GM19238 (cell line): ENCODE measurements at regions not wholly inside any gene's neighbourhood (a gene's known extent, or its start where the extent isn't known, plus 50 kb on each side); places are given as distances from the start of the nearest gene placed in this dataset.

ENCODE experiments used
- DNase-seq: peaks from one replicate; pipeline ENCODE4 v3.0.0; 2011; ENCODE audit warnings: low spot score; ENCODE audit not compliant: insufficient read length

DNA sequence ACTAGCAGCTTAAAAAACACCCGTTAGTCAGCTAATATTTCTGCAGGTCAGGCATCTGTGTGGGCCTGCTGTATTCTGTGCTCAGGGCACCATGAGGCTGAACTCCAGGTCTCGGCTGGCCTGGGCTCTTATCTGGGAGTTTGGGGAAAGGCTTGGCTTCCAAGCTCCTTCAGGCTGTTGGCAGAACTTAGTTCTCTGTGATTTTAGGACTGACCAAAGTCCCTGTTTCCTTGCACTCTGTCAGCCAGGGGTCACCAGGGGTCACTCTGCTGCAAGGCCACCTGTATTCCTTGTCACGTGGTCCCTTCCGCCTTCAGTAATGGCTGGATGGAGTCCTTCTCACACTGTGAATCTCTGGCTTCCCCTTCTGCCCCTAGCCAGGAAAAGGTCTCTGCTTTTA is 586.4 kb downstream of the AACS start:
- DNase-seq: no peak

- DNase-seq: no peak
Measured at GRCh38 chr12:125652681-125653080, 587.4 kb downstream of the AACS start.

DNA sequence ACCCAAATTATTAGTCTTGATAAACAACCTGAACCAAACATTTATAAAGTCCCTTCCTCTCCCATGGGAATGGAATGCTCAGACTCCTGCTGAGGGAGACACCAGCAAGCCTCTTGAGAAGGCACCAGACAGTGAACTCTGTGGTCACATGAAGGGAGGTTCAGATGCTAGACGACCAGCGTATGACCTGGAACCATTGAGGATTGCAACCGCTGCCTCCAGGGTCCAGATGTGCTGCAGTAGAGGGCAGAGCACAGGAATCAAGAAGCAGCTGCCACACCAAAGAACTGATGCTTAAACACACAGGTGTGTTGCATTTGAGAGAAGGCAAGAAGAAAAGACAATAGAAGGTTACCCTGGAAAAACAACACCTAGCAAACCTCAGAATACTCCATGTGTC is 592.4 kb downstream of the AACS start:
- no peak for DNase-seq

- DNase-seq: no peak
Measured at GRCh38 chr12:125674554-125675338, 609.5 kb downstream of the AACS start.

- no peak for DNase-seq
Measured at GRCh38 chr12:125676366-125676765, 611.1 kb downstream of the AACS start.

DNA sequence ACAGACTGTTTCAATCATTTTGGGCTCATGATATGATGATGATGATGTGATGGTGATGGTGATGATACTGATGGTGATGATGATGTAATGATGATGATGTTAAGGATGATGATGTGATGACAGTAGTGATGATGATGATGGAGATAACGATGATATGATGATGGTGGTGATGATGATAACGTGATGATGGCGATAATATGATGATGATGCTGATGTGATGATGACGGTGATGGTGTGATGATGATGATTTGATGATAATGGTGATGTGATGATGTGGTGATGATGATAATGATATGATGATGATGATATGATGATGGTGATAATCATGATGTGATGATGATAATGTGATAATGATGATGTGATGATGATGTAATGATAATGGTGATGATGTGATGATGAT is 612.6 kb downstream of the AACS start:
- DNase-seq: no peak

DNA sequence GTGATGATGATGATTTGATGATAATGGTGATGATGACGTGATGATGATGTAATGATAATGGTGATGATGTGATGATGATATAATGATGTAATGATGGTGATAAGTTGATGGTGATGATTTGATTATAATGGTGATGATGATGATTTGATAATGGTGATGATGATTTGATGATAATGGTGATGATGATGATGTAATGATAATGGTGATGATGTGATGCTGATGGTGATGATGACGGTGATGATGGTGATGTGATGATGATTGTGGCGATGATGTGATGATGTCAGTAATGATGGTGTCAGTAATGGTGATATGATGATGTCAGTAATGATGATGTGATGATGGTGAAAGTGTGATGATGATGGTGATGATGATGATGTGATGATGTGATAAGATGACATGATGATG is 613.4 kb downstream of the AACS start:
- no peak for DNase-seq

DNA sequence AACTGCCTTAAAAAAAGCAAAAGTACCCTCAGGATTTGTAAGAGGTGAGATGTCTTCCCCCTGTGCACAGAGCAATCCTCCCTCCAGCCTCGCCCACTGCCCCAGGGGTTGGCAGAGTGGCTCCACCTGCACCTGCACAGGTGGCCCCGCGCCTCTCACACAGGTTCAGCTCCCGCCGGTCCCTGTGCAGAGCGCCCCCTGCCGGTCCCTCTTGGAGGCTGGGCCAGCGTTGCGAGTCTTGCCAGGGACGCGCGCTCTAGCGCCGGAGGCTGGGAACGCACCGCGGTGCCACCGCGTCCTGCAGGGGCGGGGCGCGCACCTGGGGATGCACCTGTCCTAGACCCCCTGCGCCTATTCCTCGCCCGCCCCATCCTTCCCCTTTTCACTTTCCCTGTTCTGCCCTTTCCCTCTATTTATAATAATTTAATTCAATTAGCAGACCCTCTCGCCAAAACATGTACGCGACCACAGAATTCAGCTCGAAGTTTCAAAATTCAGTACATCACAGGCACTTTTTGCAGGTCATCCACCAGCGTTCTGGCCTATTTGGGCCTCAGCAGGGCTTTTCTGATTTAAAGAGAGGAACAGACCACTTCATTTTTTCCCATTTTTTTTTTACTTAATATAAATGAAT is 618.6 kb downstream of the AACS start:
- peak; percentile 17 for DNase-seq

GRCh38 chr12:125684968-125685790 is 619.9 kb downstream of the AACS start:
- DNase-seq: no peak

DNA sequence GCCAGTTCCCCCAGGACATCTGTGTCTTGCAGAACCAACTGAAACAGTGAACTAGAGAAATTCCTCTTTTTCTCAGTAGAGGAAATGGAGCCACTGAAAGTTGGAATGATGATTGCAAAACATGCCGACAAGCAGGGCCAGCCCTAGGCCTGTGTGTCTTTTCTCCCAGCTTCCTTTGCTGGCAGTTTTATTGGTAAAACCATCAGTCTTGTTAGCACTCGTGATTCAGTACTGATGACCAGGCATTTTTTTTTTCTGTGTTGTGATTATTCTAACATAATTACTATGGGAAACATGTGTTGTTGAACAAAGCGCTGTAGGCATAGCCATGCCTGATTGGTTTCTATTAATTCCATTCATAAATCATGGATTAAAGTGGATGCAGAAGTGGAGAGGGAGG is 620.7 kb downstream of the AACS start:
- no peak for DNase-seq

- DNase-seq: no peak
Measured at GRCh38 chr12:125687403-125687802, 622.2 kb downstream of the AACS start.

DNA sequence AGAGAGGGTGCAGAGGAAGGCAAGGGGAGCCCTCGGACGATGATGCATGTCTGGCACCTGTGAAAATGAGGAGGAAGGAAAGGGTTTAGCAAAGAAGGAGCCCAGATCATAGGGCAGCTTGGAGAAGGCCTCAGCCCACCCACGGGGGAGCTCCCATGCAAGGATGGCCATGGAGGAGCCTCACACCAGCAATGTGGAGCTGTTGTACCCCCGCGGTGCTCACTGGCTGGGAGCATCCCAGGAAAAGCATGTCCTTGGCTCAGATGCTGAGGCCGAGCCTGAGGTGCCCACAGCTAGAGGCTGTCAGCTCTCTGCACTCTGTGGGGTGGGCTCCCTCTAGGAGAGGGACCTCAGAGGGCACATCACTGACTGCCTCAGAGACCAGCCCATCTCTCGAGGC is 622.6 kb downstream of the AACS start:
- DNase-seq: no peak

GRCh38 chr12:125688223-125688622 is 623.0 kb downstream of the AACS start:
- DNase-seq: no peak

- DNase-seq: no peak
Measured at GRCh38 chr12:125688881-125689280, 623.6 kb downstream of the AACS start.

DNA sequence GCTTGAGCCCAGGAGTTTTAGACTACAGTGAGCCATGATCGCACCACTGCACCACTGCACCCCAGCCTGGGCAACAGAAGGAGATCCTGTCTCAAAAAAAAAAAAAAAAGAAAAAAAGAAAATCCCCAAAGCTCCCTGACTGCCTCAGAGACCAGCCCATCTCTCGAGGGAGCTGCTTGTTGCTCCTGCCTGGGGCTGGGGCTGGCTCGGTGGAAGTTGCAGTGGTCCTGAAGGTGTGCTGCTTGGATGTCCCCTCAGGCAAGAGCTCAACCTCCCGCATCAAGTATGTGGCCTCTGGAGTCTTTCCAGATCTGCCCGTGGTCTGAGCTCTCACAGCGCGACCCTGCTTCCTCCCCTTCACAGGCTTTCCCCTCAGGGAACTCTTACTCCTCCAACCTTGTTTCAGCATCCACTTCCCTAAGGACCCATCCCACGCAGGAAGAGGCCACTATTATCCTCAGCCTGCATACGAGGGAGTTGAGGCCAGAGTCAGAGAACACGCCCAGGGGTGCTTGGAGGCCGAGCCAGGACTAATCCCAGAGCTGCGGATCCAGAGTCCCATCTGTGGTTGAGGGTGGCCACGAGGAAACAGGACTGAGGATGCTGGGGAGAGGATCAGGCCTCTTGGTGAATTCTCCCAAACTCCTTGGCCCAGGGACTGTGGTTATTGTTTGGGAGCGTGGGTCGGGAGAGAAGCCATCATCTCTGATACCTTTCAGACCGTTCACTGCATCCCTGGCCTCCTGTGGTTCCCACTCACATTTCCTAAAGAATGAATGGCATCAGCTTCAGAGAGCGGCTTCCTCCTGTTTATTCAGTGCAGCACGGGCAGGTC is 624.6 kb downstream of the AACS start:
- no peak for DNase-seq

DNA sequence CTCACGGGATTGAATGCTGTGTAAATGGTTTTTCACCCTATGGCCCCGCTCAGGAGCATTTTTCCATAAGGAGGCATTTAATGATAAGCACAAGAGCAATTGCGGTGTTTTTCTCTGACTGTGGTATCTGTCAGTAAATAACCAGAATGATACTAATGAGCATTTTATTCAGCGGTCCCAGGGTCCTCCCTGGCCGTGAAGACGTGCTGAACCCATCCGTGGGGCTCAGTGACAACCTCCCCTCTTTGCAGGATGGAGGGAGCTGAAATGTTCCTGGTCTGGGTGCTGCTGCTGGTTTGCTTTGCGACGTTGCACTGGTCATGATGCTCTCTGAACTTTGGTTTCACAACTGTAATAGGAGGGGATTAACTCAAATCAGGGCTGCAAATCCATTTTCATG is 625.6 kb downstream of the AACS start:
- DNase-seq: no peak

GRCh38 chr12:125696054-125696453 is 630.8 kb downstream of the AACS start:
- no peak for DNase-seq

DNA sequence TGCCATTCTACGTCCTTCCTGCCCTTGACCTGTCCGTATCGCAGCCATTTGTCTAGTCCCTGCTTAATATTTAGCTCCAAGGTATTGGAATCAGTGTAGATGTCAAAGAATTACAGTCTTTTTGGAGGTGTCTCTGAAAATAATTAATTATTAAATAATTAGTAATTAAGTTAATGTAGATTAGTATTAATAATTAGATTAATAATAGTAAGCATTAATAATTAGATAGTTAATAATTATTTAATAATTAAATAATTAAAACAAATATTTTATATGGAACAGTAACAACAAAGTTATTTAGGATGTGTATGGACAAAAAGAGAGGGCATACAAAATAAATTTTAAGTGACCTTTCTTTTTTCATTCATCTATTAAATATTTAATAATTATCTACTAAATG is 639.6 kb downstream of the AACS start:
- DNase-seq: no peak

- DNase-seq: no peak
Measured at GRCh38 chr12:125720961-125721360, 655.7 kb downstream of the AACS start.

DNA sequence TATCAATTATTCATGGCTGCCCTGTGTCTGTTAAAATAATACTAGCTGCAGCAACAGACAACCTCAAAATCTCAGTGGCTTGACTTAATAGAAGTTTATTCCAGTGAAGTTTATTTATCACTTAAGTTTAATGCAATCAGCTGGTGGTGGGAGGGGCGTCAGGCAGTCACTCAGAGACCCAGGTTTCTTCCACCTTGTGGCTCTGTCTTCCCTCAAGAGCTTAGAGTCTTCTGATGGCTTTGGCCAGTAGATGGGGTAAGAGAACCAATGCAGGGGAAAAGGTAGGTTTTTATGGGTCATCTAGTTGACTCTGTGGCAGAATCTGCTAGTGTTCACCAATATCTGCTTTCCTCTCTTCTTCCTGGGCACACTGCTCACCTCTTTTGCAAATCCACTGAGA is 668.9 kb downstream of the AACS start:
- DNase-seq: no peak

- no peak for DNase-seq
Measured at GRCh38 chr12:125738211-125738610, 673.0 kb downstream of the AACS start.
